Stimulated activated naive CD4-positive, alpha-beta T cell (primary cell): ENCODE measurements at regions not wholly inside any gene's neighbourhood (a gene's known extent, or its start where the extent isn't known, plus 50 kb on each side); places are given as distances from the start of the nearest gene placed in this dataset.

Experiments used
- DNase-seq, 6 experiments: peaks; one replicate each; lab custom pipeline; 2025; lab: John Stamatoyannopoulos, UW

DNA sequence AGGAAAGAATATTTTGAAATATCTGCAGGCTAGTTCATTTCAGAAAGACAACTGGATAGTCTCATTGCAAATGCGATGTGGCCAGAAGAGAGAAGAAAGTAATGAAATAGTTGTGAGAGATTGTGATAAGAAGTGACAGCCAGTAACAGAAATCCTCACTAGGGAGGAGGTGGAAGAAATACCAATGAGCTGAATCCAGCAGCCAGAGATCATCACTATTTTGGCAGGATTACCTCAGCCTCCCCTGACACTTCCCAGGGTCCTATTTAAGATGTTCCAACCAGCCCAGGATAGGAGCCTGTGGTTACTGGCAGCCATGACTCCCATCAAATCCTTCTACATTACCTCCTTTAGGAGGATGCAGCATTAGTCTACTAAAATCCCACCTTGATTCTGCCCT lies 76.7 kb upstream of the ARHGAP24 start:
- DNase-seq = no peak

DNA sequence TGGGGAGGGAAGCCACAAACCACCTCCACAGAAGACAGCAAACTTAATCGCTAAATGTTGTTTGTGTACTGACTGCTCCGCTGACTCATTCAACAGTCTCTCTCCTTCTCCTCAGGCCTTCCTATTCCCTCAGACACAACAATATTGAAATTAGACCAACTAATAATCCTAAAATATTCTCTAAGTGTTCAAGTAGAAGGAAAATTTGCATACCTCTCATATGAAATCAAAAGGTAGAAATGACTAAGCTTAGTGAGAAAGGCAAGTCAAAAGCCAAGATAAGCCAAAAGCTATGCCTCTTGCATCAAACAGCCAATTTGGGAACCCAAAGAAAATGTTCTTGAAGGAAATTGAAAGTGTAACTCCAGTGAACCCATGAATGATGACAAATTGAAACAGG lies 75.7 kb upstream of the ARHGAP24 start:
- DNase-seq = no peak

DNA sequence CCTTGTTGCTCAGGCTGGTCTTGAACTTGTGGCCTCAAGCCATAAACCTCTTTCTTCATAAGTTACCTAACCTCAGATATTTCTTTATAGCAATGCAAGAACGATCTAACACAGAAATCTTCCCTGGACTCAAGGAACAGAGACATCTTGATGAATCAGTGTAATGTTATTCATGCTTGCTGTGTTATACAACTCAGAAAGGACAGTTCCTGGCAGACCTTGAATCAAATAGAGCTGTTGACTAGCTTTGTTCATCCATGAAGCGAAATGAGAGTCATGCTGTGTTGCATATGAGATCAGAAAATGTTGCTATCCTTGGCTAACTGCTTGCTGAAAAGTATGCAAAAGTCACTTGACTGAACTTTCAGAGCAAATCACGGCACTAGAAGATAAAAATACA lies 72.6 kb upstream of the ARHGAP24 start:
- no peak for DNase-seq

DNA sequence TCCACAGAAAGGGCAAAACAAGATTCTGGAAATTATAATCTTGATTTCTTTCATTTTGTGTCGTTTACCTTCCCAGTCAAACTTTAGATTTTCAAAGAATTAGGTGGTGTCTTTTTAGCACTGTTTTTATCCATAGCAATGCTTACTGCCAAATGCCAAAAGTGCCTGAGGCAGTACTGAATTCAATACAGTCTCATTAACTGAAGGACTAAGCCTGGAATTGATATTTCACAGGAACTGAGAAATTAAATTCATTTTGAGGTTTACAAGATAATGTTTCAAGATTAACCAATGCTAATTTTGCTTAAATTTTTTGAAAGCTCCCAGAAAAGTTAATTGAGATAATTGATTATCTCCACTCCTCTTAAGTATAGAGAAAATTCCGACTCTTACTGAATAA lies 68.8 kb upstream of the ARHGAP24 start:
- no peak for DNase-seq

DNA sequence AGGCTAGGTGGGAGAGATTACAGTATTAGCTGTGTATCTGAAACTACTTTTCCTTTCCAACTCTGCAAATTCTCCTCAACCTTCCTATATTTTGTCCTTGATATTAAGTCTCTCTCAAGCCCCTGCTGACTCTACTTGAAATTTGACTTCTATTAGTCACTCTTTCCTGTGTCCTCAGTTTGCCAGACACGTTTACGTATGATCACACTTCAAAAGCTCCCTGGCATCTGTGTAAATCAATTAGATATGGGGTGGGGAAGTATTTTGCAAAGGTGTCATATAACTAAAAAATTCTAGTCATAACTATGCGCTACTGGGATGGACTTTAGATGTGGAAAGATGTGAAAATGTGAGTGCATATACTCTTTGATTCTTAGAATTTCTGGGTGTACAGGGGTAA lies 67.4 kb upstream of the ARHGAP24 start:
- no peak for DNase-seq

DNA sequence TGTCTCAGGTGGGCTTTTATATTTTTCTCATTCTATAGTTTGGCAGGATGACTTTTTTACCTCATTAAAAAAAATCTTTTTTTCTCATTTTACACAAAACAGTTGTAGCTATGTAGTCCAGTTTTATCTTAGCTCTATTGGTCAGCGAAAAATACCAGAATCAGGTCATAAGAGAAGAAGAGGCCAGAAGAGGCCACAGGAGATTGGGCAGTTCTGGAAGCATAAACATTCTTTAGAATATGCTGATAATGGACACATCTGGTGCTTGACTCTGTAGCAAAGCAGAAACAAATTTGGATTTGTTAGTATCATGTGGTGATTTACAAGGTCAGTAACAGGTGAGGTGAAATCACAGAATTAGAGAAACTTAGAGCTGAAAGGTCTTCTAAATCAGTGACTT lies 66.6 kb upstream of the ARHGAP24 start:
- DNase-seq = no peak

DNA sequence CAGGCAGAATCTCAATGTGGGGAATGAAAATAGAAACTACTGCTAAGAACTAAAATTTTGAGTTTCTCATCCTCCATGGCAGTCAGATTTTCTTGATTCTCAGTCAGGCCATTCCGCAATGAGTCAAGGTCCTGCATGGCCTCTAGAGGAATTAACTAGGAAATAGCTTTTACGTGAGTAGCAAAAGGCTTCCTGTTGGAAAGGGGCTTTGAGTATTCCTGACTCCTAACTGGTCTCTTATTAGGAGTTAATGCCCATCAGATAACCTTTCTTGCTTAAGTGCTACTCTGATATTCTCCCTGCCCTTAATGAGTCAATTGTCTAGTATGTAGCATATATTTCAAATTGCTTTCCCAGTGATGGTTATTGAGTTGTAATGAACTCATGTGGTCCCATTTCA lies 65.7 kb upstream of the ARHGAP24 start:
- DNase-seq = no peak

DNA sequence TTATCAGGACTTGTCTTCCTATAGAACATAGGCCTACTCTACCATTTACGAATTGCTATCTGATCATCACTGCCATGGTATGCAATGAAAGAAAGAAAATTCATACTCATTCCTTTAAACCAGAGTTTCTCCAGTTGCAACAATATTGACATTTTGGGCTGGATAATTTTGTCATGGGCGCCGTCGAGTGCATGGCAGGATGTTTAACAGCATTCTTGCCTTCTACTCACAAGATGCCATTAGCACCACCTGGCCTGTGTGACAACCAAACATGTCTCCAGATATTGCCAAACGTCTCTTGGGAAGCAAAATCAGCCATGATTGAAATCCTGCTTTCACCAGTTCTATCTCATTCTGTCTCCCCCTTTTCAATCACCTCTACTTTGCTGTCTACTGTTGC lies 63.6 kb upstream of the ARHGAP24 start:
- DNase-seq = no peak

DNA sequence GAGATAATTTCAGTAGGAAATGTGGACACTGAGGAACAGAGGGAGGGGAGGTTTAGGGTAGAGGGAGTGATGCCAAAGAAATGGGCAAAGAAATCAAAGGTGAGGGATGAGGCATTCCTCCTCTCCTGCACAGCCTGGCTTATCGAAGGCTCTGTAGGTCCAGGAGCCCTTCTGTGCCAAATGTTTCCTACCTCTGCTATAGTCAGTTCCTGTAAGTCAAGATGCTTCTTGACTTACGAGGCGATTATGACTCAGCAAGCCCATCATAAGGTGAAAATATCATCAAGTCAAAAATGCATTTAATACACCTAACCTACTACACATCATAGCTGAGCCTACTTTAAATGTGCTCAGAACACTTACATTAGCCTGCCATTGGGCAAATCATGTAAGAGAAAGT lies 60.0 kb upstream of the ARHGAP24 start:
- DNase-seq = no peak

DNA sequence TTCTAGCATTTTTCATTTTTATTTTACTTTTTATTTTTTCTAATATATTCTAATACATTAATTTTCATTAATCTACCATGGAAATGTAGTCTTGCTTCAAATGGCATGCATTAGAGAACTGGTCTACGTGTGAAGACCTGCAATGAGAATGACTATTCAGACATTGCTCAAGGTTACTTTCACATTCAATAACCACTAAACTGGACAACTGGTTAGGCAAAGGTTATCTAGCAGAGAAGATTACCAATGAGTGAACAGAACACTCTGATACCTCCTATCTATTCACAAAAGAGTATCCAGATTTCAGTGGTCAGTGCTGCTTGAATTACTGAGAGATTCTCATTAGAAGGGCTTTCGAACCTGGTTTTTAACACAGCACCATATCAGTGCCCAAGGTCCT lies 58.9 kb upstream of the ARHGAP24 start:
- no peak for DNase-seq

DNA sequence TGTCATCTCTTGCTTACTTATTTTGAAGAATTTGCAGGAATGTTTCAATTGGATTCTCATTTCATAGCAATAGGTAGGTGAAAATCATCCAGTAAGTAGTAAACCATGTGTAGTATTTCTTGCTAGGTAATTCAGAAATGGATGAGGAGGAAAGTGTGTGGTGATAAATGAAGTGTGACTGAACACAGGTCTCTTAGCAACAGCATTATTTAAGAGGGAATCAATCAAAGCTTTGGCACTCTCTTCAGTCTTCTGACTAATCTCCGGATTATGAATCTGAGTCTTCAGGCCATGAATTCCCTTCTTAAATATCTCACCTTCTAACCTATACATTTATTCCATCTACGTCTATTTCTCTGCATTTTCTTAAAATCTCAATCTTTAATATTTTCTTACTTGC lies 55.8 kb upstream of the ARHGAP24 start:
- no peak for DNase-seq

DNA sequence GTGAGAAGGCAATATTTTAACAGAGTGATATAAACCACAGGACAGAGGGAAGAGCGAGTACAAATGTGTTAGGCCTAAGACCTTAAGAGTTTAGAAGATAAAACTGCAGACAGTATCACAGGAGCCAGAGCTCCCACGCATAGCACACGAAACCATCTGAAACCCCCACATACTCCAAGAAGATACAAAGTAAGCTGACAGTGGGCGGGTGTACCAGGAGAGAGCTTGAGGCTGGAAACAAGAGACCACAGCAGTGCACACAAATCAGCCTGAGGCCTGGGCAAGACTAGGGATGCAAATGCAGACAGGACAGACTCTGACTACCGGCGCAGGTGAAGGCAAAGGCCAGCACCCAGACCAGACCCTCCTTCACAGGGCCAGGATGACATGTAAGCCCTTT lies 54.1 kb upstream of the ARHGAP24 start:
- DNase-seq = no peak

DNA sequence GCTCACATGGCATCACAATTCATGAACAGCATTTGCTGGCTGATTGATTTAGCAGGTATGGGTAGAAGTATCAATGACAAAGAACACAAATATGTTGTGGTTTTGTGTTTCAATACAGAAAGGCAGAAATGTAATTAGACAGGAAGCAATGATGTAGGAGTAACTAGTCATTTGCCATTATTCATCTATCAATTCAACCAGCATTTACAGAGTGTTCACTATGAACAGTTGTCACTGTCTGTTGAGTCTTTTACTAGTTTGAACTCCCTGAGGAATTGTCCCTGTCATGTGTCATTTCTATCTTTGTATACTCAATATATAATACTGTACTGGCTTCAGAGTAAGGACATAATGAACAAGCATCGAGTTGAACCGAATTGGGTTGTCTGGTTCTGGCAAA lies 51.5 kb upstream of the ARHGAP24 start:
- no peak for DNase-seq
